ENCODE measurements at regions not wholly inside any gene's neighbourhood (a gene's known extent, or its start where the extent isn't known, plus 50 kb on each side); places are given as distances from the start of the nearest gene placed in this dataset.

DNA sequence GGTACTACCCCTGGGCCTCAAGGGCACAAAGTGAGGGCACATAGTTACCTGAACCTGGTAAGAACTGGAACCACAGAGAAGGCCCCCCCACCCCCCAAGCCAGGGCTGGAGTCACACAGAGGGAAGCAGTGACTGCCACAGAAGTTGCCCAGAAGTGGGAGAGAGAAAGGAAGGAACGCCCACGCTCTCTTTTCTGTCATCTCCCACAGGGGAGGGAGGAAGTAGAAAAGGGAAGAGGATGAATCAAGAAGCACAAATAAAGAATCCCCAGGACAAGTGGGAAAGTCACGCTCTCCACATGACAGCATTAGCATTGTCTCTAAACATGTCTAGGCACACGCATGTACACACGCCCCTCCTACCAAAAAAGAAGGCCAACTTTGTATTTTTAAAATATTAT is 114.7 kb upstream of the FRMD4B start:
- H3K4me2 ChIP-seq (ENCODE audit: insufficient read depth, low read length): no peak overlapping the region
- no peak overlapping the region for H3K27ac ChIP-seq (ENCODE audit: low read length)
- H3K36me3 ChIP-seq (ENCODE audit: insufficient read depth, low read length): no peaks in the 10 kb centered on the region
- H3K79me2 ChIP-seq (ENCODE audit: insufficient read depth, low read length): no peaks in the 10 kb centered on the region
- no peaks in the 10 kb centered on the region for H3K9me3 ChIP-seq (ENCODE audit: insufficient read depth, low read length, severe bottlenecking)
- H2AFZ ChIP-seq (ENCODE audit: low read depth, low read length): no peak overlapping the region
- H3K9ac ChIP-seq (ENCODE audit: low read depth, low read length): no peak overlapping the region
- H3K4me3 ChIP-seq (ENCODE audit: low read depth in 1 of 2, low read length in 2 of 2): no peak overlapping the region
- ATAC-seq (ENCODE audit: insufficient read depth, low read depth) (no peak), DNase-seq (no peak)
- no peaks in the 10 kb centered on the region for H4K20me1 ChIP-seq (ENCODE audit: insufficient read depth, low read length)
- no peaks in the 10 kb centered on the region for H3K4me1 ChIP-seq (ENCODE audit: insufficient read depth, low read length)
- TF ChIP-seq EZH2 (IDR thresholded peaks at IDR 0.05; ENCODE audit: borderline replicate concordance, low read depth, low read length, severe bottlenecking) (no peak), CTCF (IDR thresholded peaks at IDR 0.05; ENCODE audit: borderline replicate concordance, extremely low read depth, low read length, poor library complexity, severe bottlenecking) (no peak)
- no peaks in the 10 kb centered on the region for H3K27me3 ChIP-seq (ENCODE audit: insufficient read depth, low read length, poor library complexity)

GRCh38 chr3:69499899-69500421 is 114.1 kb upstream of the FRMD4B start:
- DNase-seq: no peak
- H3K27ac ChIP-seq (ENCODE audit: low read length): no peak overlapping the region
- no peaks in the 10 kb centered on the region for H3K79me2 ChIP-seq (ENCODE audit: insufficient read depth, low read length)
- ATAC-seq (ENCODE audit: insufficient read depth, low read depth): no peak
- no peaks in the 10 kb centered on the region for H3K27me3 ChIP-seq (ENCODE audit: insufficient read depth, low read length, poor library complexity)
- no peak overlapping the region for H3K4me3 ChIP-seq (ENCODE audit: low read depth in 1 of 2, low read length in 2 of 2)
- no peaks in the 10 kb centered on the region for H3K4me1 ChIP-seq (ENCODE audit: insufficient read depth, low read length)
- no peak overlapping the region for H3K4me2 ChIP-seq (ENCODE audit: insufficient read depth, low read length)
- no peaks in the 10 kb centered on the region for H3K9me3 ChIP-seq (ENCODE audit: insufficient read depth, low read length, severe bottlenecking)
- TF ChIP-seq CTCF (IDR thresholded peaks at IDR 0.05; ENCODE audit: borderline replicate concordance, extremely low read depth, low read length, poor library complexity, severe bottlenecking): no peak
- H2AFZ ChIP-seq (ENCODE audit: low read depth, low read length): no peak overlapping the region
- H3K36me3 ChIP-seq (ENCODE audit: insufficient read depth, low read length): no peaks in the 10 kb centered on the region
- H4K20me1 ChIP-seq (ENCODE audit: insufficient read depth, low read length): no peaks in the 10 kb centered on the region
- H3K9ac ChIP-seq (ENCODE audit: low read depth, low read length): no peak overlapping the region

- no peak overlapping the region for H2AFZ ChIP-seq (ENCODE audit: low read depth, low read length)
- H3K9me3 ChIP-seq (ENCODE audit: insufficient read depth, low read length, severe bottlenecking): no peaks in the 10 kb centered on the region
- no peaks in the 10 kb centered on the region for H3K36me3 ChIP-seq (ENCODE audit: insufficient read depth, low read length)
- H3K27me3 ChIP-seq (ENCODE audit: insufficient read depth, low read length, poor library complexity): no peaks in the 10 kb centered on the region
- no peaks in the 10 kb centered on the region for H3K4me1 ChIP-seq (ENCODE audit: insufficient read depth, low read length)
- H3K4me3 ChIP-seq (ENCODE audit: low read depth in 1 of 2, low read length in 2 of 2): no peak overlapping the region
- no peak for ATAC-seq (ENCODE audit: insufficient read depth, low read depth)
- H3K27ac ChIP-seq (ENCODE audit: low read length): no peak overlapping the region
- no peaks in the 10 kb centered on the region for H4K20me1 ChIP-seq (ENCODE audit: insufficient read depth, low read length)
- H3K9ac ChIP-seq (ENCODE audit: low read depth, low read length): no peak overlapping the region
- DNase-seq: no peak
- no peaks in the 10 kb centered on the region for H3K79me2 ChIP-seq (ENCODE audit: insufficient read depth, low read length)
- no peak overlapping the region for H3K4me2 ChIP-seq (ENCODE audit: insufficient read depth, low read length)
- TF ChIP-seq CTCF (IDR thresholded peaks at IDR 0.05; ENCODE audit: borderline replicate concordance, extremely low read depth, low read length, poor library complexity, severe bottlenecking): no peak
- no peak for TF ChIP-seq EZH2 (IDR thresholded peaks at IDR 0.05; ENCODE audit: borderline replicate concordance, low read depth, low read length, severe bottlenecking)
Observed at GRCh38 chr3:69499422-69499821, 113.5 kb upstream of the FRMD4B start.

- TF ChIP-seq EZH2 (IDR thresholded peaks at IDR 0.05; ENCODE audit: borderline replicate concordance, low read depth, low read length, severe bottlenecking): no peak
- no peak for TF ChIP-seq CTCF (IDR thresholded peaks at IDR 0.05; ENCODE audit: borderline replicate concordance, extremely low read depth, low read length, poor library complexity, severe bottlenecking)
- Histone ChIP-seq H3K9me3 (ENCODE audit: insufficient read depth, low read length, severe bottlenecking) (no peaks in the 10 kb centered on the region), H3K79me2 (ENCODE audit: insufficient read depth, low read length) (no peaks in the 10 kb centered on the region), H3K4me3 (ENCODE audit: low read depth in 1 of 2, low read length in 2 of 2) (no peak overlapping the region), H2AFZ (ENCODE audit: low read depth, low read length) (no peak overlapping the region), H3K4me1 (ENCODE audit: insufficient read depth, low read length) (no peaks in the 10 kb centered on the region), H4K20me1 (ENCODE audit: insufficient read depth, low read length) (no peaks in the 10 kb centered on the region), H3K27ac (ENCODE audit: low read length) (no peak overlapping the region), H3K4me2 (ENCODE audit: insufficient read depth, low read length) (no peak overlapping the region), H3K36me3 (ENCODE audit: insufficient read depth, low read length) (no peaks in the 10 kb centered on the region), H3K9ac (ENCODE audit: low read depth, low read length) (no peak overlapping the region), H3K27me3 (ENCODE audit: insufficient read depth, low read length, poor library complexity) (no peaks in the 10 kb centered on the region)
- ATAC-seq (ENCODE audit: insufficient read depth, low read depth) (no peak), DNase-seq (no peak)
Observed at GRCh38 chr3:69496856-69497255, 111.0 kb upstream of the FRMD4B start.

Data from DND-41 (cell line).